Erythroblast (primary cell): ENCODE measurements at regions not wholly inside any gene's neighbourhood (a gene's known extent, or its start where the extent isn't known, plus 50 kb on each side); places are given as distances from the start of the nearest gene placed in this dataset.

ENCODE experiments used
- GATA1 ChIP-seq: IDR thresholded peaks from 2 replicates; pipeline ENCODE4 v1.6.1; 2011; ENCODE audit warnings: low read depth, mild to moderate bottlenecking, control low read depth, low read length, moderate library complexity
- POLR2A ChIP-seq: IDR thresholded peaks from 2 replicates; pipeline ENCODE4 v1.6.1; 2011; ENCODE audit warnings: mild to moderate bottlenecking, low read length

DNA sequence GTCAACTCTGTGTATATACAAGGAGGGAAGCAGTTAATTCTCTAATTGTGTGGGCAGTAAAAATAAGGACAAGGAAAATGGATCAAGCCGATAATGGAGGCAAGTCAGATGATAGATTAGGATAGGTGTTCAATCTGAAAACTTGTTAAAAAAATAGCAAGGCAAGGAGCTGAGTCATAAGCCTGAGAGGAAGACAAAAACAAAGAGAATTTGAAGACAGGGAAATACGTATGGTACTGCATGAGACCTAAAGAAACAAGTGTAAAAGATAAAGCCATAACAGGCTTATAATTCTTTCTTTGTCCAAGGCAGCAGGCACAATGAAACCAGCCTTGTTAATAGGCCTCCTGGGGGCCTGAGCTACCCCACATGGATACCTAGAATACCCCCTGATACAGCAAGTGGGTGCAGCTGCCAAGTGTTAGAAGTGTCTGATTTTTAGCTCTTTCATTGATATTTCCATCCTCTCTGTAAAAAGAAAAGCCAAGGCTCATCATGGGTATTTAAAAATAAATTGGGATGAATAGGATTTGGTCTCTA, 1570.6 kb upstream of the LRRTM3 start:
- no peak for TF ChIP-seq POLR2A
- TF ChIP-seq GATA1, result no peak
